CD4-positive, alpha-beta T cell (primary cell): ENCODE measurements at regions not wholly inside any gene's neighbourhood (a gene's known extent, or its start where the extent isn't known, plus 50 kb on each side); places are given as distances from the start of the nearest gene placed in this dataset.

Source experiments
- ATAC-seq: fragments of 200-7000 bp; cut with Tn5 transposase; one replicate; pipeline ENCODE4 v1.10.0; 2022; ENCODE audit warnings: mild to moderate bottlenecking; ENCODE audit not compliant: poor library complexity
- CTCF ChIA-PET: fragments of 350-600 bp; sonication (Branson Sonifier 250); formaldehyde crosslinking; loops from one replicate; lab custom pipeline; 2021; ENCODE audit warnings: antibody characterized with exemption, inconsistent platforms; lab: Charles Lee
- POLR2A ChIA-PET: fragments of 350-600 bp; sonication (Branson Sonifier 250); formaldehyde crosslinking; loops from one replicate; lab custom pipeline; 2021; ENCODE audit warnings: antibody characterized with exemption, inconsistent platforms; lab: Charles Lee
- DNase-seq, 14 experiments: peaks; one replicate each; pipeline ENCODE4 v3.0.0-alpha.2; 2013 to 2020; ENCODE audit warnings: mixed read lengths in 2 of 14
- H3K27ac ChIP-seq, 2 donors: one replicate each; pipeline versions ENCODE4 v1.5.1 to v1.7.0; 2013; ENCODE audit warnings: low read length in 2 of 2, low read depth in 1 of 2, mild to moderate bottlenecking in 1 of 2
- H3K27me3 ChIP-seq, 2 experiments: 1 replicate in 1 of 2; 2 replicates in 1 of 2; pipeline versions ENCODE4 v1.6.1 to v1.7.0; 2013; ENCODE audit warnings: low read length in 2 of 2, control low read depth in 1 of 2, mild to moderate bottlenecking in 1 of 2, moderate library complexity in 1 of 2; ENCODE audit not compliant: insufficient read depth in 2 of 2, control insufficient read depth in 1 of 2
- H3K36me3 ChIP-seq: one replicate; pipeline ENCODE4 v1.6.1; 2013; ENCODE audit warnings: low read length, control low read depth; ENCODE audit not compliant: insufficient read depth
- H3K4me1 ChIP-seq: one replicate; pipeline ENCODE4 v1.6.1; 2013; ENCODE audit warnings: low read length, control low read depth; ENCODE audit not compliant: insufficient read depth
- H3K4me3 ChIP-seq: one replicate; pipeline ENCODE4 v1.5.1; 2013; ENCODE audit warnings: mild to moderate bottlenecking, low read length, moderate library complexity
- H3K9me3 ChIP-seq, 2 experiments: 1 replicate in 1 of 2; 2 replicates in 1 of 2; pipeline versions ENCODE4 v1.6.1 to v1.7.0; 2013; ENCODE audit warnings: low read length in 2 of 2, mild to moderate bottlenecking in 2 of 2, control low read depth in 1 of 2, moderate library complexity in 1 of 2; ENCODE audit not compliant: control insufficient read depth in 1 of 2, insufficient read depth in 1 of 2
- H3K27ac Mint-ChIP-seq: one replicate; pipeline ENCODE4 v1.8.0; 2020; ENCODE audit warnings: mixed read lengths
- H3K27me3 Mint-ChIP-seq: one replicate; pipeline ENCODE4 v1.8.0; 2021; ENCODE audit warnings: mixed read lengths
- H3K36me3 Mint-ChIP-seq: one replicate; pipeline ENCODE4 v1.8.0; 2021; ENCODE audit warnings: low read depth, mixed read lengths
- H3K4me1 Mint-ChIP-seq: one replicate; pipeline ENCODE4 v1.8.0; 2021; ENCODE audit warnings: low read depth, mixed read lengths
- H3K4me3 Mint-ChIP-seq: one replicate; pipeline ENCODE4 v1.8.0; 2020; ENCODE audit warnings: mild to moderate bottlenecking, mixed read lengths
- H3K9me3 Mint-ChIP-seq: one replicate; pipeline ENCODE4 v1.8.0; 2020; ENCODE audit warnings: mixed read lengths
- intact Hi-C, 2 experiments: fragments of 100-400 bp; cut with DNase I in 1 of 2; cut with micrococcal nuclease in 1 of 2; formaldehyde crosslinking; loops; one replicate each; pipeline versions ENCODE4 v1.15.1 to v1.9.0; 2023 to 2025; cut with DNase I, micrococcal nuclease
- TF ChIP-seq, protein P1 (sequence below): fragments of 200-600 bp; IDR thresholded peaks from one replicate; pipeline ENCODE4 v1.8.0; 2022; ENCODE audit warnings: antibody characterized with exemption, mild to moderate bottlenecking

DNA sequence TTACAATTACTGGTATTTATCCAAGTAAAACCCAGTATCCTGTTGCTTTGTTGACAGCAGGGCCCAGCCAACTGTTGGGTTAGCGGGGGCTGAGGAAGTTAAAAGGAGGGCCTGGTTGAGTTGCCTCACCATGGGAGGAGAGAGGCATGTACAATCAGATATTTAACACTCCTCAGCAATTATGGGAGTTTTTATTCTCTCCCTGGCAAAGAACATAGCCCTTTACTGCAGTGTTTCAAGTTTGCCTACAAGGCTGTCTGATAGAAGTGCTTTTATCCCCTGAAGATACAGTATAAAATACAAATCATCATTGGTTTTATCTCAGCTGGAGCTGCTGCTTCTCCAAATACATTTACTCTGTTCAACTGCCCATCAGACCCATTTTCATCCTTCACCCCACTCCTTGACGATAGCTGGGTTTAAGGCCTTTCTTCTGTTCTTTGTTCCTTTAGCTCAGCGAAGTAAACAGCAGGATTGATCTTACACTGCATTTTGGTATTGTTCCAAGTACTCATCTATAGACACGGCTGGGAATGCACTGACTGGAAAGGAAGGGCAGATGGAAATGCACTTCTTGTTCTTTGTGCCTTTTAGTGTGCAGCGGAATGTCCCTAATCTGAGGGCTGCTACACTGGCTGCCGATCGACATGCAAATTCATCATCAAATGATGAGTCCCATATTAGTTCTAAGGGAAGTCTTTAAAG lies 402.5 kb upstream of the SPRED2 start:
- no peak for DNase-seq
- peaks cover 5% of the 10 kb centered on the region for H3K27me3 Mint-ChIP-seq
- Histone ChIP-seq H3K4me1 (no peaks in the 10 kb centered on the region), H3K27ac (no peak overlapping the region), H3K9me3 (no peaks in the 10 kb centered on the region), H3K36me3 (no peaks in the 10 kb centered on the region), H3K27me3 (no peaks in the 10 kb centered on the region), H3K4me3 (no peak overlapping the region)
- POLR2A ChIA-PET: no interaction called here
- no peaks in the 10 kb centered on the region for H3K9me3 Mint-ChIP-seq
- CTCF ChIA-PET: no interaction called here
- intact Hi-C loops: no loop called here
- no peaks in the 10 kb centered on the region for H3K36me3 Mint-ChIP-seq
- no peaks in the 10 kb centered on the region for H3K4me1 Mint-ChIP-seq
- TF ChIP-seq, protein P1, sequence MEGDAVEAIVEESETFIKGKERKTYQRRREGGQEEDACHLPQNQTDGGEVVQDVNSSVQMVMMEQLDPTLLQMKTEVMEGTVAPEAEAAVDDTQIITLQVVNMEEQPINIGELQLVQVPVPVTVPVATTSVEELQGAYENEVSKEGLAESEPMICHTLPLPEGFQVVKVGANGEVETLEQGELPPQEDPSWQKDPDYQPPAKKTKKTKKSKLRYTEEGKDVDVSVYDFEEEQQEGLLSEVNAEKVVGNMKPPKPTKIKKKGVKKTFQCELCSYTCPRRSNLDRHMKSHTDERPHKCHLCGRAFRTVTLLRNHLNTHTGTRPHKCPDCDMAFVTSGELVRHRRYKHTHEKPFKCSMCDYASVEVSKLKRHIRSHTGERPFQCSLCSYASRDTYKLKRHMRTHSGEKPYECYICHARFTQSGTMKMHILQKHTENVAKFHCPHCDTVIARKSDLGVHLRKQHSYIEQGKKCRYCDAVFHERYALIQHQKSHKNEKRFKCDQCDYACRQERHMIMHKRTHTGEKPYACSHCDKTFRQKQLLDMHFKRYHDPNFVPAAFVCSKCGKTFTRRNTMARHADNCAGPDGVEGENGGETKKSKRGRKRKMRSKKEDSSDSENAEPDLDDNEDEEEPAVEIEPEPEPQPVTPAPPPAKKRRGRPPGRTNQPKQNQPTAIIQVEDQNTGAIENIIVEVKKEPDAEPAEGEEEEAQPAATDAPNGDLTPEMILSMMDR: no peak
- no peak overlapping the region for H3K27ac Mint-ChIP-seq
- no peak overlapping the region for H3K4me3 Mint-ChIP-seq
- ATAC-seq: no peak

DNA sequence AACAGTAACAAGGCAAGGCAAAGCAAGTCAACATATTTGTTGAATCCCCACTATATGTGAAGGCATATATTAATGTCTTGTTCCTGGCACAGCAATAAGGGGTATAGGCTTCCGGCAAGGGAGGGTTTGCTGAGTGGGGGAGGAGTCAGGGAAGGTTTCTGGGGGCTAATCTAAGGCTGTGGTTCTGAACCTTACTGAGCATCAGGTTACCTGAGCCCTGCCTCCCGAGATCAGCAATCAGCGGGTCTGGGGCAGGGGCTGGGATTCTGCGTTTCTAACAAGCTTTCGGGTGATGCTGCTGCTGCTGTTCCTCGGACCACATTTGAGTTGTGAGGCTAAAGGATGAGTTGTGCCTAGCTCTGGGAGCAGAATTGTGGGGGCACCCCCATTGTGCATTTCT lies 401.7 kb upstream of the SPRED2 start:
- ChIA-PET CTCF (no interaction called here), POLR2A (no interaction called here)
- Histone ChIP-seq H3K4me3 (no peak overlapping the region), H3K4me1 (no peaks in the 10 kb centered on the region), H3K27ac (no peak overlapping the region), H3K27me3 (no peaks in the 10 kb centered on the region), H3K9me3 (no peaks in the 10 kb centered on the region), H3K36me3 (no peaks in the 10 kb centered on the region)
- Mint-ChIP-seq H3K27ac (no peak overlapping the region), H3K36me3 (no peaks in the 10 kb centered on the region), H3K27me3 (peaks cover 5% of the 10 kb centered on the region), H3K4me3 (no peak overlapping the region), H3K4me1 (no peaks in the 10 kb centered on the region), H3K9me3 (no peaks in the 10 kb centered on the region)
- TF ChIP-seq, protein P1: no peak
- ATAC-seq (no peak), DNase-seq (no peak)
- intact Hi-C loops: no loop called here

DNA sequence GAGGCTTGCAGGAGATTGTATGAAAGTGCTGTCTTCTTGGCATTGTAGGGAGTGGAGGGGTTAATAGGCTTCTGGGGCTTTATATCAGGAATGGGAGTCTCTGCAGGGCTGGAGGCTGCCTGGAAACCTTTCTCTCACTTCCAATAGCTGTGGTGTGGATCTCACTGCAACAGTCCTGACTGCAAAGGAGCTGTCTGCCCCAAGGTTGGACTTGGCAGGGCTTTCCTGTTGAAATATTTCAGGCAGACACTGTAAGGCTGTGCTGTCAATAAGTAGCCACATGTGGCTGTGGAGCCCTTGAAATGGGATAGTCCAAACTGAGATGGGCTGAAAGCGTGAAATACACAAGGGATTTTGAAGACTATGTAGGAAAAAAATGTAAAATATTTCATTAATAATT lies 399.1 kb upstream of the SPRED2 start:
- CTCF ChIA-PET: no interaction called here
- Mint-ChIP-seq H3K4me3 (no peak overlapping the region), H3K27ac (no peak overlapping the region), H3K4me1 (no peaks in the 10 kb centered on the region), H3K9me3 (no peaks in the 10 kb centered on the region), H3K27me3 (peaks cover 13% of the 10 kb centered on the region), H3K36me3 (no peaks in the 10 kb centered on the region)
- Histone ChIP-seq H3K9me3 (no peaks in the 10 kb centered on the region), H3K4me1 (no peaks in the 10 kb centered on the region), H3K4me3 (no peak overlapping the region), H3K27me3 (no peaks in the 10 kb centered on the region), H3K36me3 (no peaks in the 10 kb centered on the region), H3K27ac (no peak overlapping the region)
- intact Hi-C loops: no loop called here
- TF ChIP-seq, protein P1: no peak
- POLR2A ChIA-PET: no interaction called here
- no peak for DNase-seq
- ATAC-seq: no peak
